GM12892 (cell line): ENCODE measurements at regions not wholly inside any gene's neighbourhood (a gene's known extent, or its start where the extent isn't known, plus 50 kb on each side); places are given as distances from the start of the nearest gene placed in this dataset.

Experiments
- POLR2A ChIP-seq: IDR thresholded peaks from 2 replicates; pipeline ENCODE4 v1.6.1; 2011; ENCODE audit warnings: low read depth, low read length, control low read depth
- POLR2AphosphoS5 ChIP-seq: IDR thresholded peaks from 2 replicates; pipeline ENCODE4 v1.6.1; 2011; ENCODE audit warnings: low read depth, low read length, control low read depth
- TAF1 ChIP-seq: IDR thresholded peaks from 2 replicates; pipeline ENCODE4 v1.6.1; 2011; ENCODE audit warnings: low read depth, mild to moderate bottlenecking, control low read depth, low read length, borderline replicate concordance

DNA sequence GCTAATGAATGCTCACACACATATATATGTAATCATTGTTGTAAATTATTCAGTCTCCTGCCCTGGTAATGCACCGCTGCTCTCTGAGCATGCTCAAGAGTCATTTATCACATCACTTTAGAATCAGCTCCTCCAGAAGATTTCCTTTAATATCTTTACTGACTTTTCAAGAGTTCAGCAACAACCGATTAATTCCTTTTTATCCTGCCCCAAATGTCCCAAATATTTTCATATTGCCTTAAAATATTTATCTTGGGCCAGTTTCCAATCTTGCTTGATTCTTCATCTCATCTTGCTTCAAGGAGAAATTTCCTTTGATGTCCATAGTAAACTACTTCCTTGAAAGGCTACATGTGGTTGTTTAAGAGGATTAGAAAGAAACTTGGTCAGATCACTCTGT, 132.5 kb downstream of the NHLRC3 start:
- TF ChIP-seq POLR2AphosphoS5 (no peak), TAF1 (no peak), POLR2A (no peak)
